ENCODE measurements at regions not wholly inside any gene's neighbourhood (a gene's known extent, or its start where the extent isn't known, plus 50 kb on each side); places are given as distances from the start of the nearest gene placed in this dataset.

DNA sequence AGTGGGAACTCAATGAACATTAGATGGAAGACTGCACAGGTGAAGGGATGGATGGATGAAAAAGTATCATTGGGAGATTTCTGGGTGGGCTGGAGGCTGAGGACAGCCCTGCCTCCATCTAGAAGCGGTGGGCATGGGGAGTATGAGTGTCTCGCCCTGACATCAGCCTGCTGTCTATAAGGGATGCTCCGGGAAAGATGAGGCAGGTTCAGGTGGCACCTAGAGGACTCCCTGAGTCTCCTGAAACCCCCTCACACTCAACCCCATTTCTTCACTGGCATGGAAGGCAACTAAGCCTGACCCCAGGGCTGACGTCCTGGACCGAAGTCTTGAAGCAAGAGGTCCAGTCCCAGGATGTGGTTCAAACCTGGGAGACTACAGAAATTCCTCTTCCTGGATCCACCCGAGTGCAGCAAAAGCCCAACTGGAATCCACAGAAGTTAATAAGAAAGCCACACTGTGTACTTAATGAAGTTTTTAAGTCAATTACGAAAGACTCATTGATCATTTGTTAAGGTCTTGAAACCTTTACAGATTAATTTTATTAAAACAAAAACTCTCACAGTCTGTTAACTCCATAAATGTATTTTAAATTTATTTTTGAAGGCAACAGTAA lies 238.8 kb downstream of the EMX2 start:
- no peak for TF ChIP-seq POLR2A (IDR thresholded peaks at IDR 0.05)
- TF ChIP-seq, protein P1, sequence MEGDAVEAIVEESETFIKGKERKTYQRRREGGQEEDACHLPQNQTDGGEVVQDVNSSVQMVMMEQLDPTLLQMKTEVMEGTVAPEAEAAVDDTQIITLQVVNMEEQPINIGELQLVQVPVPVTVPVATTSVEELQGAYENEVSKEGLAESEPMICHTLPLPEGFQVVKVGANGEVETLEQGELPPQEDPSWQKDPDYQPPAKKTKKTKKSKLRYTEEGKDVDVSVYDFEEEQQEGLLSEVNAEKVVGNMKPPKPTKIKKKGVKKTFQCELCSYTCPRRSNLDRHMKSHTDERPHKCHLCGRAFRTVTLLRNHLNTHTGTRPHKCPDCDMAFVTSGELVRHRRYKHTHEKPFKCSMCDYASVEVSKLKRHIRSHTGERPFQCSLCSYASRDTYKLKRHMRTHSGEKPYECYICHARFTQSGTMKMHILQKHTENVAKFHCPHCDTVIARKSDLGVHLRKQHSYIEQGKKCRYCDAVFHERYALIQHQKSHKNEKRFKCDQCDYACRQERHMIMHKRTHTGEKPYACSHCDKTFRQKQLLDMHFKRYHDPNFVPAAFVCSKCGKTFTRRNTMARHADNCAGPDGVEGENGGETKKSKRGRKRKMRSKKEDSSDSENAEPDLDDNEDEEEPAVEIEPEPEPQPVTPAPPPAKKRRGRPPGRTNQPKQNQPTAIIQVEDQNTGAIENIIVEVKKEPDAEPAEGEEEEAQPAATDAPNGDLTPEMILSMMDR (IDR thresholded peaks at IDR 0.05 in 4 of 5, conservative IDR thresholded peaks at IDR 0.05 in 1 of 5) = no peak

Measured in gastrocnemius medialis (tissue), 4 donors.